ENCODE measurements at regions not wholly inside any gene's neighbourhood (a gene's known extent, or its start where the extent isn't known, plus 50 kb on each side); places are given as distances from the start of the nearest gene placed in this dataset.

DNA sequence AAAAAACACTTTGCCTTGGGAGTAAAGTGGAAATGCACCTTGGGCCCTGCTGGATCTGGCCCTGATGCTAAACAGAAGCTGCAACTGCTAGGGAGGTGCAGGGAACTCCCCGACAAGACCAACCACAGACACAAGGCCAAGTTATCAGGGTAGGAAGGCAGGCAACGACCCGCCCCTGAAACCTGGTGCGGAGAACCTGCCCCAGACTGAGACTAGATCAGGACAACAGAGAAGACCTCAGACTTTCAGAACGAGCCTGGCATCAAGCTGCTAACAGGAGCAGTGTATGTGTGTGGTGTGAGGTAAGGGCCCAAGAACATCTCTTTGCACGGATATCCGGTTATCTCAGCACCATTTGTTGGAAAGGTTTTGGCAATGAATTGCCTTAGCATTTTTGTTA is 233.7 kb upstream of the RTL1 start:
- Histone ChIP-seq H3K4me1 (ENCODE audit: control insufficient read depth in 1 of 2, insufficient read depth in 2 of 2, low read depth in 1 of 2, low read length in 1 of 2) (peaks cover 0 to 40% of the 10 kb centered on the region in 2 experiments; a peak in 1 of 4 replicates), H3K79me2 (ENCODE audit: insufficient read depth) (no peaks in the 10 kb centered on the region), H3K9me3 (0 out of 2 replicates have a peak, but pooled peaks cover 8% of the 10 kb centered on the region), H3K36me3 (replicated peaks in 1 of 2; ENCODE audit: control insufficient read depth in 1 of 2, insufficient read depth in 2 of 2, low read length in 1 of 2) (no peaks in the 10 kb centered on the region), H3K27ac (ENCODE audit: low read depth in 2 of 2, low read length in 1 of 2) (peak overlapping the region in 1 of 2 experiments; percentile 92; a peak in 1 of 4 replicates), H2AFZ (ENCODE audit: low read depth) (no peak overlapping the region), H3K27me3 (ENCODE audit: insufficient read depth) (no peaks in the 10 kb centered on the region), H3K4me2 (no peak overlapping the region), H3K4me3 (ENCODE audit: low read depth in 2 of 2, low read length in 1 of 2) (no peak overlapping the region), H3K9me2 (no peaks in the 10 kb centered on the region), H3F3A (replicated peaks; ENCODE audit: insufficient read depth) (no peaks in the 10 kb centered on the region), H4K20me1 (ENCODE audit: insufficient read depth) (no peaks in the 10 kb centered on the region), H3K9ac (no peak overlapping the region)
- TF ChIP-seq, protein P1, sequence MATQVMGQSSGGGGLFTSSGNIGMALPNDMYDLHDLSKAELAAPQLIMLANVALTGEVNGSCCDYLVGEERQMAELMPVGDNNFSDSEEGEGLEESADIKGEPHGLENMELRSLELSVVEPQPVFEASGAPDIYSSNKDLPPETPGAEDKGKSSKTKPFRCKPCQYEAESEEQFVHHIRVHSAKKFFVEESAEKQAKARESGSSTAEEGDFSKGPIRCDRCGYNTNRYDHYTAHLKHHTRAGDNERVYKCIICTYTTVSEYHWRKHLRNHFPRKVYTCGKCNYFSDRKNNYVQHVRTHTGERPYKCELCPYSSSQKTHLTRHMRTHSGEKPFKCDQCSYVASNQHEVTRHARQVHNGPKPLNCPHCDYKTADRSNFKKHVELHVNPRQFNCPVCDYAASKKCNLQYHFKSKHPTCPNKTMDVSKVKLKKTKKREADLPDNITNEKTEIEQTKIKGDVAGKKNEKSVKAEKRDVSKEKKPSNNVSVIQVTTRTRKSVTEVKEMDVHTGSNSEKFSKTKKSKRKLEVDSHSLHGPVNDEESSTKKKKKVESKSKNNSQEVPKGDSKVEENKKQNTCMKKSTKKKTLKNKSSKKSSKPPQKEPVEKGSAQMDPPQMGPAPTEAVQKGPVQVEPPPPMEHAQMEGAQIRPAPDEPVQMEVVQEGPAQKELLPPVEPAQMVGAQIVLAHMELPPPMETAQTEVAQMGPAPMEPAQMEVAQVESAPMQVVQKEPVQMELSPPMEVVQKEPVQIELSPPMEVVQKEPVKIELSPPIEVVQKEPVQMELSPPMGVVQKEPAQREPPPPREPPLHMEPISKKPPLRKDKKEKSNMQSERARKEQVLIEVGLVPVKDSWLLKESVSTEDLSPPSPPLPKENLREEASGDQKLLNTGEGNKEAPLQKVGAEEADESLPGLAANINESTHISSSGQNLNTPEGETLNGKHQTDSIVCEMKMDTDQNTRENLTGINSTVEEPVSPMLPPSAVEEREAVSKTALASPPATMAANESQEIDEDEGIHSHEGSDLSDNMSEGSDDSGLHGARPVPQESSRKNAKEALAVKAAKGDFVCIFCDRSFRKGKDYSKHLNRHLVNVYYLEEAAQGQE (IDR thresholded peaks at IDR 0.05; ENCODE audit: low read depth, low read length), result no peak
- no peak for TF ChIP-seq RAD21 (IDR thresholded peaks at IDR 0.05; ENCODE audit: low read length)
- no peak for TF ChIP-seq RCOR1 (IDR thresholded peaks at IDR 0.05; ENCODE audit: low read length)
- TF ChIP-seq NRF1 (IDR thresholded peaks at IDR 0.05; ENCODE audit: low read depth, low read length), result no peak
- TF ChIP-seq RXRA (IDR thresholded peaks at IDR 0.05; ENCODE audit: borderline replicate concordance, low read depth), result no peak
- TF ChIP-seq EP300 (IDR thresholded peaks at IDR 0.05; ENCODE audit: borderline replicate concordance in 1 of 2, low read depth in 1 of 2, low read length in 1 of 2), result no peak
- no peak for TF ChIP-seq FOSL2 (IDR thresholded peaks at IDR 0.05; ENCODE audit: borderline replicate concordance, low read depth)
- TF ChIP-seq TCF12 (IDR thresholded peaks at IDR 0.05), result no peak
- TF ChIP-seq TAF1 (IDR thresholded peaks at IDR 0.05; ENCODE audit: borderline replicate concordance, low read depth, low read length), result no peak
- no peak for TF ChIP-seq EZH2phosphoT487 (IDR thresholded peaks at IDR 0.05; ENCODE audit: borderline replicate concordance, low read depth)
- TF ChIP-seq SIN3A (IDR thresholded peaks at IDR 0.05; ENCODE audit: borderline replicate concordance, low read depth, low read length), result no peak
- no peak for TF ChIP-seq RFX5 (IDR thresholded peaks at IDR 0.05; ENCODE audit: low read length)
- TF ChIP-seq, protein P2, sequence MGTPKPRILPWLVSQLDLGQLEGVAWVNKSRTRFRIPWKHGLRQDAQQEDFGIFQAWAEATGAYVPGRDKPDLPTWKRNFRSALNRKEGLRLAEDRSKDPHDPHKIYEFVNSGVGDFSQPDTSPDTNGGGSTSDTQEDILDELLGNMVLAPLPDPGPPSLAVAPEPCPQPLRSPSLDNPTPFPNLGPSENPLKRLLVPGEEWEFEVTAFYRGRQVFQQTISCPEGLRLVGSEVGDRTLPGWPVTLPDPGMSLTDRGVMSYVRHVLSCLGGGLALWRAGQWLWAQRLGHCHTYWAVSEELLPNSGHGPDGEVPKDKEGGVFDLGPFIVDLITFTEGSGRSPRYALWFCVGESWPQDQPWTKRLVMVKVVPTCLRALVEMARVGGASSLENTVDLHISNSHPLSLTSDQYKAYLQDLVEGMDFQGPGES (IDR thresholded peaks at IDR 0.05; ENCODE audit: low read depth, low read length), result no peak
- no peak for TF ChIP-seq CHD2 (IDR thresholded peaks at IDR 0.05; ENCODE audit: low read length, partially characterized antibody)
- TF ChIP-seq SMC3 (IDR thresholded peaks at IDR 0.05; ENCODE audit: low read depth, low read length), result no peak
- TF ChIP-seq NFIC (IDR thresholded peaks at IDR 0.05; ENCODE audit: borderline replicate concordance), result no peak
- TF ChIP-seq, protein P3, sequence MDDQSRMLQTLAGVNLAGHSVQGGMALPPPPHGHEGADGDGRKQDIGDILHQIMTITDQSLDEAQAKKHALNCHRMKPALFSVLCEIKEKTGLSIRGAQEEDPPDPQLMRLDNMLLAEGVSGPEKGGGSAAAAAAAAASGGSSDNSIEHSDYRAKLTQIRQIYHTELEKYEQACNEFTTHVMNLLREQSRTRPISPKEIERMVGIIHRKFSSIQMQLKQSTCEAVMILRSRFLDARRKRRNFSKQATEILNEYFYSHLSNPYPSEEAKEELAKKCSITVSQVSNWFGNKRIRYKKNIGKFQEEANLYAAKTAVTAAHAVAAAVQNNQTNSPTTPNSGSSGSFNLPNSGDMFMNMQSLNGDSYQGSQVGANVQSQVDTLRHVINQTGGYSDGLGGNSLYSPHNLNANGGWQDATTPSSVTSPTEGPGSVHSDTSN (IDR thresholded peaks at IDR 0.05), result no peak
- TF ChIP-seq, protein P4, sequence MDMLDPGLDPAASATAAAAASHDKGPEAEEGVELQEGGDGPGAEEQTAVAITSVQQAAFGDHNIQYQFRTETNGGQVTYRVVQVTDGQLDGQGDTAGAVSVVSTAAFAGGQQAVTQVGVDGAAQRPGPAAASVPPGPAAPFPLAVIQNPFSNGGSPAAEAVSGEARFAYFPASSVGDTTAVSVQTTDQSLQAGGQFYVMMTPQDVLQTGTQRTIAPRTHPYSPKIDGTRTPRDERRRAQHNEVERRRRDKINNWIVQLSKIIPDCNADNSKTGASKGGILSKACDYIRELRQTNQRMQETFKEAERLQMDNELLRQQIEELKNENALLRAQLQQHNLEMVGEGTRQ (IDR thresholded peaks at IDR 0.05; ENCODE audit: borderline replicate concordance, low read depth, low read length), result no peak
- DNase-seq, result no peak
- POLR2A ChIA-PET, result interaction anchor here (1.4 to 1.8 kb wide), 2 partner anchors 87 to 127 kb away, joined by 4 to 6 read pairs; no protein-coding TSS in a partner anchor
- 62% methylated on average over 6 of the region's 7 CpGs for WGBS (ENCODE audit: low lambda C conversion rate)
- CTCF ChIA-PET, result interaction anchor here (1.3 kb wide), 1 partner anchor 10 kb away, joined by 3 read pairs; no protein-coding TSS in a partner anchor

Data from SK-N-SH (cell line).